ENCODE measurements at regions not wholly inside any gene's neighbourhood (a gene's known extent, or its start where the extent isn't known, plus 50 kb on each side); places are given as distances from the start of the nearest gene placed in this dataset.

- no peak for DNase-seq
- no peak overlapping the region for H3K4me2 ChIP-seq (ENCODE audit: insufficient read depth, insufficient read length, low read length)
- Mint-ChIP-seq H3K4me1 (peaks cover 17% of the 10 kb centered on the region in 2 experiments), H3K36me3 (ENCODE audit: insufficient read depth in 1 of 3, low read depth in 3 of 3) (no peaks in the 10 kb centered on the region), H3K9me3 (no peaks in the 10 kb centered on the region; a peak in 1 of 5 replicates), H3K27me3 (ENCODE audit: low read depth) (no peaks in the 10 kb centered on the region; the same call in 1 of the 2 replicates), H3K4me3 (no peak overlapping the region), H3K27ac (no peak overlapping the region)
- no peak overlapping the region for H2BK12ac ChIP-seq (ENCODE audit: insufficient read length, low read depth, low read length)
- no peak overlapping the region for H3K14ac ChIP-seq (ENCODE audit: insufficient read depth, low read length)
- H3K27me3 ChIP-seq (ENCODE audit: insufficient read depth, low read length), result no peaks in the 10 kb centered on the region
- no peak overlapping the region for H2BK5ac ChIP-seq (ENCODE audit: insufficient read length, low read length)
- no peak overlapping the region for H2BK15ac ChIP-seq (ENCODE audit: low read depth, low read length)
- no peaks in the 10 kb centered on the region for H3K23me2 ChIP-seq (ENCODE audit: insufficient read length, low read depth, low read length, poor library complexity, severe bottlenecking)
- H3T11ph ChIP-seq (ENCODE audit: low read length), result no peak overlapping the region
- no peak overlapping the region for H3K56ac ChIP-seq (ENCODE audit: insufficient read length, low read depth, low read length)
- H3K9me3 ChIP-seq (ENCODE audit: control insufficient read depth, low read depth, low read length), result no peaks in the 10 kb centered on the region
- no peak overlapping the region for H2BK20ac ChIP-seq (ENCODE audit: low read depth, low read length, poor library complexity, severe bottlenecking)
- H4K5ac ChIP-seq (ENCODE audit: insufficient read length, low read depth, low read length), result no peak overlapping the region
- no peaks in the 10 kb centered on the region for H3K79me2 ChIP-seq (ENCODE audit: insufficient read depth, low read length)
- peaks cover 4% of the 10 kb centered on the region; the same call in 1 of the 2 replicates for H3K4me1 ChIP-seq (ENCODE audit: insufficient read depth, low read length)
- H2BK120ac ChIP-seq (ENCODE audit: low read depth, low read length, poor library complexity, severe bottlenecking), result no peak overlapping the region
- H4K8ac ChIP-seq (replicated peaks; ENCODE audit: insufficient read length, low read depth, low read length), result no peak overlapping the region
- no peak overlapping the region for H4K91ac ChIP-seq (ENCODE audit: insufficient read length, low read depth, low read length)
- no peak overlapping the region for H2AFZ ChIP-seq (ENCODE audit: low read length)
- H3K23ac ChIP-seq (ENCODE audit: insufficient read length, low read depth, low read length), result no peak overlapping the region
- no peaks in the 10 kb centered on the region for H4K20me1 ChIP-seq (ENCODE audit: control insufficient read depth, insufficient read depth, insufficient read length)
- TF ChIP-seq CTCF (conservative IDR thresholded peaks at IDR 0.05), result no peak
- H3K79me1 ChIP-seq (ENCODE audit: insufficient read depth, low read depth, low read length, poor library complexity, severe bottlenecking), result no peaks in the 10 kb centered on the region
- no peak overlapping the region for H3K4ac ChIP-seq (ENCODE audit: low read depth, low read length)
- H3K18ac ChIP-seq (ENCODE audit: insufficient read length, low read depth, low read length), result no peak overlapping the region
- no peak overlapping the region for H2AK5ac ChIP-seq (ENCODE audit: insufficient read length, low read length)
- H3K27ac ChIP-seq (ENCODE audit: insufficient read length, low read depth, low read length), result no peak overlapping the region
- no peak overlapping the region for H3K9ac ChIP-seq (ENCODE audit: extremely low read depth, insufficient read length, low read length)
- no CpG with 5 or more reads among the region's 2 CpGs for WGBS (ENCODE audit: extremely low coverage, insufficient read length, low lambda C conversion rate)
Observed at GRCh38 chr12:128114485-128114884, 152.5 kb upstream of the TMEM132C start.

Measured in H9 (cell line).